ENCODE measurements at regions not wholly inside any gene's neighbourhood (a gene's known extent, or its start where the extent isn't known, plus 50 kb on each side); places are given as distances from the start of the nearest gene placed in this dataset.
"Not testable (repeated sequence)": the region's sequence is repeated elsewhere in the genome, so short reads cannot be mapped to it uniquely, and the experiment has no call there.

GRCh38 chr3:165716592-165716991 lies 120.6 kb downstream of the BCHE start:
- no peak for DNase-seq

DNA sequence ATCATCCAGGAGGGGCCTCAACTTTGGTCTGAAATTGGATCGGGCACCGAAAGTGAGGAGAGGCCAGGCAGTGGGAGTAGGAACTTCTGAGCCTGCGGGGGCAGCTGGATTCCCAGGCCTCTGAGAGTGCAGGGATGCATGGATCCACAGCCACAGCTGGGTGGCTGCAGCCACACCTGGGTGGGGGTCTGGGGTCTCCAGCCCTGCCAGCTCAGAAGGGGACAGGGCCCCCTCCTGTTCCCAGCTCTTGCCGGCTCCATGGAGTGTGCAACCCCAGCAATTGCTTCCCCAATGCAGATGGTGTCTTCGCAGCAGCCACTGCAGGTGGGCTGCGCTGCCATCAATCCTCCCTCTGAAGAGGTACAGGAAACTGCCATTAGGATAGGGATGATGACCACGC lies 123.7 kb downstream of the BCHE start:
- DNase-seq = no peak

- no peak for DNase-seq
Measured at GRCh38 chr3:165712382-165712781, 124.8 kb downstream of the BCHE start.

DNA sequence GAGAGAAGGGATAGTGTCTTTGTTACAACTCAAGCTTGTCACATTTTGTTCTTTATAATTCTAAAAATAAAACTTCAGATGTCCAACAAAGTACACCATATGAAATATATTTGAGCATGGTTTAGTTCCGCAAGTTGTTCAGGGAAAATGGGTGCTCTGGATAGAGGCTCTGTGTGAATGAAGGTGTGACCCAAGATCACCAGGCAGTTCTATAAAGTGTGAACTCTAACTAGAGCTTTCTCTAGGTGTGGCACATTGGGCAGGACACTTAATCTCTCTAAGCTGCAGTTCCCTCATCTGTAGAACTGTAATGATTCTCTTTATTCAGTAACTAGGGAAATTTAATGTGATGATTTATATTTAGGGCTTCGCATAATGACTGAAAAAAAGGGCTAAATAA lies 139.3 kb downstream of the BCHE start:
- DNase-seq = no peak

- DNase-seq = no peak
Measured at GRCh38 chr3:165696496-165696895, 140.7 kb downstream of the BCHE start.

DNA sequence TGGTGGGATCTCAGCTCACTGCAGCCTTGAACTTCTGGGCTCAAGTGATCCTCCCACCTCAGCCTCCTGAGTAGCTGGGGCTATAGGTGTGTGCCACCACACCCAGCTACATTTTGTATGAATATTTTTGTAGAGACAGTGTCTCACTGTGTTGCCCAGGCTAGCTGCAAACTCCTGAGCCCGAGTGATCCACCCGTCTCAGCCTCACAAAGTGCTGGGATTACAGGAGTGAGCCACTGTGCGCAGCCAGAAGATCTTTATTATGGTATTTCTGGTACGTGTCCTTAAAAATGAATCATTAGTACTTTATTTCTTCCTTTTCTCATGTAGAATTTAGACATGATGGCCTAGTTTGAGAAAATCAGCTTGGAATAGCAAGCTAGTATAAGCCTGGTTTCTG lies 153.3 kb downstream of the BCHE start:
- DNase-seq = peak; percentile 17

DNA sequence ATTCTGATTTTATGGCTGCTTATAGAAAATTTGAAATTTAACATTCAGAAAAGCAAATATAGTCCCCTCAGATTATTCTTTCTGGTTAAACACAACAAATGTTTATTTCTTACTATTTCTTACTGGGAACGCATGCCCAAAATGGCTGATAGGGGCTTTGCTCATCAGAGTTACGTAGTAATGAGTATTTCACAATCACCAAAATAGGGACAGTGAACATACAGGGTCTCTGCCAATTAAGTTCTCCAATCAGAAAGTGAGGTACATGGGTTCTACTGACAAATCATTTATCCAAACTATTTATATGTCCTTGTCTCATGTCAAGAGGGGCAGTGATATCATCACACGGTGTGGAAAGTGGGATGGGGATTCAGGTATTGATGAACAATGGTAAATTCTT lies 154.5 kb downstream of the BCHE start:
- no peak for DNase-seq

DNA sequence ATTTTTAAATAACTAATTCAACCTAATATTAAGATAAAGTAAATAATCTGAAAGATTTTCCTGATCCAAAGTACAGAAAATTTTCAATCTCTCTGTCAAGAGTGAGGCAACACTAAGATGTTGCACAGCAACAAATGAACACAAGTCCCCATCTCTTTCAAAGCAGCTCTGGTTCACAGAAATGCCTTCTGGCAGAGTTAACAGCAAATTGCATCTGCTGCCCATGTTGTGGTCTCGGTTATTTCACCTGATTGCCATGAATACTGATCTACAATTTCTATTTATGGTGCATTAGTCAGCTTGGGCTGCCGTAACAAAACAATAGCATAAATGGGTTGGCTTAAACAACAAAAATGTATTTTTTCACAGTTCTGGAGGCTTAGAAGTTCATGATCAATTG lies 167.3 kb downstream of the BCHE start:
- DNase-seq = no peak

DNA sequence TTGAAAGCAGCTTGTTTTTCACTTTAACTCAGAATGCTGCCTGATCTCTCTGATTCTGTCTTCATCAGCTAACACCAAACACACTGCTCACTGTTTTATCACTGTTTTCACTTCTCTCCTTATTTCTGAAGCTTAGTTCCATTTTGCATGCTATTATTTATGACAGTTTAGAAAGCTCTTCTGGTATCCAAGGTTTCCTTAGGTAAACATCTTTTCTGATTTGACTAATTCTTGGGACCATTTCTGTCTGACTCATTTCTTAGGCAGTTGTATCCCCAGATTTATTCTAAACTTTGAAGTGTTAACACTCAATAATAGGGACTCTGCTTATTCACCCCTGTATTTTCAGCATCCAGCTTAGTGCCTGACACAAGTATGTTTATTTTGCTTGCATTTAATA lies 167.7 kb downstream of the BCHE start:
- DNase-seq = peak; percentile 72

DNA sequence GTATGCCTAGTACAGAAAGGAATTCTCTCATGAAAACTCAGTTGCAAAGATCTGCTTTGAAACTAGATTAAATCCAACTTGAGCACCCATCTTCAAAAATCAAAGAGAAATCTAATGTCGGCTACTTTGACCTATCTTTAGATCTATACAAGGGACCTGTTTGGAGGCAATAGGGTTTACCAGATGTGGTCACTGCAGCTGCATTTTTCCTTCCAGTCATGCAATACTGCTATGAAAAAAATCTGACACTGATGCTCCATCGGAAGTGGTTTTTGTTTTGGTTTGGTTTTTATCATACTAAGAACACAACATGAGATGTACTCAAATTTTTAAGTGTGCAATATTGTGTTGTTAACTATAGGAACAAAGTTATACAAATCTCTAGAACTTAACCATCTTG lies 169.5 kb downstream of the BCHE start:
- DNase-seq = no peak

GRCh38 chr3:165658027-165658426 lies 179.2 kb downstream of the BCHE start:
- DNase-seq = no peak

DNA sequence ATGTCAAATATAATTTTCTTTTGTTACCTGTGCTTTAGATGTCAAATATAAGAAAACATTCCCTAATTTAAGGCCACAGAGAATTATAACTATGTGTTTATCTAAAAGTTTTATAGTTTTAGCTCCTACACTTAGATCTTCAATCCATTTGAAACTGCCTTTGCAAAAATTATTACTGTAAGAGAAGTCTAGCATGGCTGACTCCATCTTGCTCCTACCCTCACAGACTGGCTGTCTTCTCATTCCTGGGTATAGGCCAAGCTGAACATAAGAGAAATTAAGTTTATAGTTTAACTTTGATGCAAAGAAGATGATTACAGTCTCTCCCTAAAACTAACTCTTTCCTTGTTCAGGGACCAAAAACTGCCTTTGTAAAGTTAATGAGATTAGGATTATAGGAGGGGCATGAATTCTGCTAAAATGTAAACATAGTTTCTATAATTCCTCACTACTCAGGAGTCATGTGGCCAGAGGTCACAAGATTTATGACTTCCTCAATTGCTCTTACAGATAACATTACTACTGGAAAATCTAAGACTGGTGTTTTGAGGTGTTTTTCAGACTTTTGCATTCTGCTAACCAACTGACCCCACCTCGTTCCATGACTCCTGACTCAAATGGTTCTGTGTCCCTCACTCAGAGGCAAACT lies 184.0 kb downstream of the BCHE start:
- no peak for DNase-seq

- not testable (repeated sequence) for DNase-seq
Measured at GRCh38 chr3:165649282-165649681, 187.9 kb downstream of the BCHE start.

DNA sequence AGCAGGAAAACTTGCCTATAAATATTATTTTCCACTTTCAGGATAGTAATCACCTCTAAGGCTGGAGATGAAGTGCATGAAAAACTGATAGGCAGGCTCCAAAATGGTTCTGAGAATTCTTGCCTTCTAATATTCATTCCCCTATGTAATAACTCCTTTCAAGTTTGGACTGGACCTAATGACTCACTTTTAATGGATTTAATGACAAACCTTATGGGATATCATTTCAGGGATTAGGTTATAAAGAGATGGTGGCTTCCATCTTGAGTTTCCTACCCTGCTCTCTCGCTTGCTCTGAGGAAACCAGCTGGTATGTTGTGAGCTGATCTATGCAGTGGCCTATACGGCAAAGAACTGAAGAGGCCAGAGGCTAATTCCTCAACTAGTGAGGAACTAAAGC lies 192.0 kb downstream of the BCHE start:
- DNase-seq = no peak

DNA sequence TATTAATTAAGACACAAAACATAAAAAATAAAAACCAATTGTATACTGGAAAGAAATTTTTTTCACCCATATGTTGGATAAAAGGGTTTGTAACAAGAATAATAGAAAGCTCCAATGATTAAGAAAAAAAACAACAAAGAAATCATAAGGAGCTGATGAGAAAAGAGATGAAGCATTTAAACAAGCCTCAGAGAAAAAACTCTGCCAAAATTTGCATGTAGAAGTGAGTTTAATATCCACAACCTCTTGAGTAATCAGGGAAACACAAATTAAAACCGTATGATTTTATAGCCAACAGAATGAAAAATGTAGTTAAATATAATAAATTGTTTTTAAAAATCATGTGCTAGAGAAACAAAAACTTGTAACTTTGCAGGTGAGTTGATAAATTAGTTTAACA lies 192.9 kb downstream of the BCHE start:
- no peak for DNase-seq

GRCh38 chr3:165643425-165643824 lies 193.8 kb downstream of the BCHE start:
- DNase-seq = peak; percentile 80

GRCh38 chr3:165642761-165643420 lies 194.3 kb downstream of the BCHE start:
- DNase-seq = peak; percentile 97

GRCh38 chr3:165641569-165642310 lies 195.5 kb downstream of the BCHE start:
- DNase-seq = no peak

GRCh38 chr3:165640970-165641369 lies 196.3 kb downstream of the BCHE start:
- DNase-seq = no peak

GRCh38 chr3:165640031-165640430 lies 197.2 kb downstream of the BCHE start:
- no peak for DNase-seq

GRCh38 chr3:165638034-165638433 lies 199.2 kb downstream of the BCHE start:
- no peak for DNase-seq

DNA sequence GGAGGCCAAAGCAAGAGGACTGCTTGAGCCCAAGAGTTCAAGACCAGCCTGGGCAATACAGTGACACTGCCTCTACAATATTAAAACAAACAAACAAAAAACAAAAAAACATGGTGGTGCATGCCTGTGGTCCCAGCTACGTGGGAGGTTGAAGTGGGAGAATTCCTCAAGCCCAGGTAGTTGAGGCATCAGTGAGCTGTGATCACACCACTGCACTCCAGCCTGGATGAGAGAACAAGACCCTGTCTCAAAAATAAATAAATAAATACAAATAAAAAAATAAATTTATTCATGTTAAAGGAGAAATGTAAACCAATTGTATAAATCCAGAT lies 200.6 kb downstream of the BCHE start:
- DNase-seq = no peak

- no peak for DNase-seq
Measured at GRCh38 chr3:165635791-165636683, 201.2 kb downstream of the BCHE start.

All from HCEC 1CT (cell line).